NCI-H2107 treated with DMSO at 0.1 percent for 48 hours (cell line): ENCODE measurements at regions not wholly inside any gene's neighbourhood (a gene's known extent, or its start where the extent isn't known, plus 50 kb on each side); places are given as distances from the start of the nearest gene placed in this dataset.
"Not testable (repeated sequence)": the region's sequence is repeated elsewhere in the genome, so short reads cannot be mapped to it uniquely, and the experiment has no call there.

ENCODE experiments used
- DNase-seq: peaks from one replicate; lab custom pipeline; 2025; ENCODE audit not compliant: unreplicated experiment; lab: John Stamatoyannopoulos, UW

- DNase-seq: no peak
Measured at GRCh38 chr10:121131426-121132265, 280.5 kb downstream of the WDR11 start.

- DNase-seq: no peak
Measured at GRCh38 chr10:121132273-121132672, 281.1 kb downstream of the WDR11 start.

- no peak for DNase-seq
Measured at GRCh38 chr10:121133901-121134300, 282.7 kb downstream of the WDR11 start.

GRCh38 chr10:121134711-121135110 is 283.5 kb downstream of the WDR11 start:
- DNase-seq: no peak

- DNase-seq: no peak
Measured at GRCh38 chr10:121135512-121135911, 284.4 kb downstream of the WDR11 start.

- no peak for DNase-seq
Measured at GRCh38 chr10:121137533-121137932, 286.4 kb downstream of the WDR11 start.

- DNase-seq: no peak
Measured at GRCh38 chr10:121138112-121138860, 287.1 kb downstream of the WDR11 start.

- no peak for DNase-seq
Measured at GRCh38 chr10:121138918-121139317, 287.8 kb downstream of the WDR11 start.

GRCh38 chr10:121145802-121146395 is 294.7 kb downstream of the WDR11 start:
- DNase-seq: not testable (repeated sequence)

GRCh38 chr10:121148921-121149320 is 297.8 kb downstream of the WDR11 start:
- DNase-seq: no peak

- no peak for DNase-seq
Measured at GRCh38 chr10:121152033-121152432, 300.9 kb downstream of the WDR11 start.

GRCh38 chr10:121152935-121153334 is 301.8 kb downstream of the WDR11 start:
- DNase-seq: no peak

GRCh38 chr10:121154310-121154709 is 303.1 kb downstream of the WDR11 start:
- DNase-seq: no peak

GRCh38 chr10:121154846-121155245 is 303.7 kb downstream of the WDR11 start:
- DNase-seq: no peak

GRCh38 chr10:121155742-121156474 is 304.7 kb downstream of the WDR11 start:
- no peak for DNase-seq

- DNase-seq: no peak
Measured at GRCh38 chr10:121157998-121158397, 306.8 kb downstream of the WDR11 start.

GRCh38 chr10:121158988-121159579 is 307.9 kb downstream of the WDR11 start:
- DNase-seq: no peak

- no peak for DNase-seq
Measured at GRCh38 chr10:121159670-121160069, 308.5 kb downstream of the WDR11 start.

- no peak for DNase-seq
Measured at GRCh38 chr10:121165276-121165675, 314.1 kb downstream of the WDR11 start.

GRCh38 chr10:121167534-121168243 is 316.5 kb downstream of the WDR11 start:
- DNase-seq: peak; percentile 77
